ENCODE measurements at regions not wholly inside any gene's neighbourhood (a gene's known extent, or its start where the extent isn't known, plus 50 kb on each side); places are given as distances from the start of the nearest gene placed in this dataset.

DNA sequence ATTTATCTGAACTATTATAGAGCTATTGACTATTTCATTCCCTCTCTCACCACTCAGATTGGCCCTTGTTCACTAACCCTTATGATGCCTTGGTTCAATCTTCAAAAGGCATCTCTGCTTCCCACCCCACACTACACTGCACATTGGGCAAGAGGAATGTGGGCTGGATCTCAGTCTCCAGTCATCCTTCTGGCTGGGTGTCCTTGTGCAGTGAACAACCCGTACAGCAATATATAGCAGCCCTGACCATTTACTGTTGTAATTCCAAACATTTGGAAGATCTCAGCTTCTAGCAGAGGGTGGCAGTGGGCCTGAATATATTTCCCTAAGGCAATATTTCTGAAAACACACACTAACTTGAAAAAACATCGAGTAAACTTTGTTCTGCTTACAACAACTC, 199.2 kb upstream of the GDNF start:
- DNase-seq: no peak

GRCh38 chr5:38036765-38037164, 196.9 kb upstream of the GDNF start:
- no peak for DNase-seq
- intact Hi-C loops (cut with DNase I): no loop called here

More for the DNA sequence above, 199.2 kb upstream of the GDNF start:
- intact Hi-C loops (cut with DNase I): no loop called here

- intact Hi-C loops (cut with DNase I): no loop called here
- DNase-seq: no peak
These were observed 192.3 kb upstream of the GDNF start for GRCh38 chr5:38032149-38032548.

GRCh38 chr5:38031304-38031703, 191.5 kb upstream of the GDNF start:
- no peak for DNase-seq
- intact Hi-C loops (cut with DNase I): no loop called here

DNA sequence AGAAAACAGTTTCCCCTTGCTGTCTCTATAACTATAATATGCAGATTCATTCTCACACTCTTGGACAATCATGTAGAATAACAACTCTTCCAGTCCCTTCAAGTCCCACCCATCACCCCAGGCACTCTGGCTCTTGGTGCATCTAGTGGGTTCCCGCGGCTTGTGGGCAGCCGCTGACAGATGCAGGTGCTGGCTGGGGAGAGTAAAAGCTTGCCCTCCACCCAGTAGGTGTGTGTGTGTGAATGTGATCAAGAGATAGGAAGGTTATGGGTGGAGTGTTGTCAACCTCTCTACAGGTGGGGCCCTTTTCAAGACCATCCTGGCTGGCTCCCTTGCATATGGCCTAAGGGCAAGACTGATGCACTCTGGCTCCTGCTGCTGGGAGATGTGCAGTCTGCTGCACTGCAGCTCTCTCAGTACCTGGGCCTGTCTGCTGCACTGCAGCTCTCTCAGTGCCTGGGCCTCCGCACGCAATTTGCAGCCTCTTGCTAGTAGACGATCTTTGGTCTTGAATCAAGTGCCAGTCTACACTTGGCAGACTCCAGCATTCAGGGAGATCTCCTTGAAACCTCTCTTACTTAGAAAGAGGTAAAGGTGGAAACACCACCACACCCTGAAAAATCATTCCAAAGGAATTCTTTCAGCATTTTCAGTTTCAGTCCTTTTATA, 189.7 kb upstream of the GDNF start:
- intact Hi-C loops (cut with DNase I): no loop called here
- no peak for DNase-seq

DNA sequence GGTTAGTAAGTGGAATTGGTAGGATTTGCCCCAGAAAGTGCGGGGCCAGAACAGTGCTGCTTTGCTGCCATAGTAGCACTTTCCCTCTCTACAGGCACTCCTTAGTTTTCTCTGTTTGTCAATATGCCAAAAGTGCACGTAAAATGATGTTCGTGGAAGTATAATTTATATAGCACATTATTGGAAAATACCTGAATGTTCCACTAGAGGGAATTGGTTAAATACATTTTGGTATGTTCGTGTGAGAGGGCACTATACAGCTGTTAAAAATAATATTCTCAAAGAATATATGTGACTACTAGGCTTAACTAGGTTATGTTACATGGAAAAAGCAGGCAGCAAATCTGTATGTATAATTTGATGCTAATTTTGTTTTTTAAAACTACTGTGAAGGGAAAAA, 184.0 kb upstream of the GDNF start:
- no peak for DNase-seq
- intact Hi-C loops (cut with DNase I): no loop called here

GRCh38 chr5:38023371-38023770, 183.5 kb upstream of the GDNF start:
- intact Hi-C loops (cut with DNase I): no loop called here
- DNase-seq: no peak

DNA sequence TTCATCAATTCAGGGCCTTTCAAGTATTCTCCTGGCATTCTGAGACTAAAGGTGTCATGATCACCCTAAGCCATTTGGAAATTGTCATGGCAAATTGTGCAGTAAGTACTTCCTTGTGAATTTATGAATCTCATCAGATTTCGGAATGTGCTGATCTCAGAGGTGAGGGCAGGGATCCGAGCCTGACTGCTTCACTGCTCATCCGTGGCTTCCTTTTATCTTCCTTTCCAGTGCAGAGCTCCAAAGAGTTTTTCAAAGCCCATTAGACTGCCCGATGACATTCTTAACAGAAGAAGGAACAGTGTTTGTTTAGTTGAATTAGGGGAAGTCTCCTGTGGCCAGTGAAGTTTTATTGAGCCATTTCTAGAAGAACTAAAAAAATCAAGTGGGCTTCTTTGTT, 182.8 kb upstream of the GDNF start:
- no peak for DNase-seq
- intact Hi-C loops (cut with DNase I): no loop called here

- DNase-seq: no peak
- intact Hi-C loops (cut with DNase I): no loop called here
These were observed 178.2 kb upstream of the GDNF start for GRCh38 chr5:38018016-38018415.

DNA sequence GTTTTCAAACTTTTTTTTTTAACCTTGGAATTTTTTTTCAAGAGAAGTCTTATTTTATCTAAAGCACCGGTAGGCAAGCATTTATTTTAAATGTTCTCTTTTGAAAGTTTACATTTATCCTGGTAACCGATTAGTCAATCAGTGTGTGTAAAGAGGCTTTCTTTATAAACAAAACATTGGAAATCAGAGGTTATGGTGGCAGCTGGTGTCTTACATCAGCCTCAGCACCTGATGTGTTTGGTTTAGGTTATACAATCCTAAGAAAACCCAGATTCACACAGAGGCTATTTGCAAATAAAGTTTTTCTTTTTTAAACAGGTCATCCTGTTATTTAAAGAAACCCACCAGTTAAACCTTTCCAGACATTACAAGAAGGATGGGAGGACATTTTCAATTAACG, 173.3 kb upstream of the GDNF start:
- DNase-seq: no peak
- intact Hi-C loops (cut with DNase I): no loop called here

GRCh38 chr5:38011668-38012188, 171.9 kb upstream of the GDNF start:
- intact Hi-C loops (cut with DNase I): no loop called here
- no peak for DNase-seq

DNA sequence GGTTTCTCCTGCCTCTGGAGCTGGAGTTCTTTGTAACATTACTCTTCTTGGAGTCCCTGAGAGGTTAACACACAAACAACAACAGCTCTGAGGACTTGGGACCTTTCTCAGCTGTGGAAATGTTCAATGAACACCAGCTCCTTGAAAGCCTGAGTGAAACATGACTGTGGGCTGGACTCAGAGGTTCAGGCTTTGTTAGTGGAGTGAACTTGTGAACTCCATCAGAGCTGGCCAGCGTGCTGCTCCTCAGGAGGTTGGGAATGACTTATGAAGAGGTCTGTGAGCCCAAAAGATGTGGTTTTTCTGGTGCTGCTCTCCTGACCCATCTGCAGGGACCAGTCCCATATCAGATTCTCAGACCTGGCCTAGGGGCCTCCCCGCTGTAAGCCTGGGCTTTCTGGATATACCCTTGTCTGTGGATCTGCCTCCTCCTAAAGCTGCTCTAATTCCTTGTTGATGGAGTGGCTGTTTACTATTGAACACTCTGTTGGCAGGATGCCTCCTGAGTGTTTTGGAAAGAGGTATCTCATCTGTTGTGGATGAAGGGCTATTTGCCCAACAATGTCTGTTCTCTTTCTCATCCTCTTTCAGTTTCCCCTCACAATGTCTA, 170.0 kb upstream of the GDNF start:
- peak in 1 of 10 donors; percentile 49 for DNase-seq
- intact Hi-C loops (cut with DNase I): no loop called here

- no peak for DNase-seq
- intact Hi-C loops (cut with DNase I): no loop called here
These were observed 168.4 kb upstream of the GDNF start for GRCh38 chr5:38008198-38008597.

- no peak for DNase-seq
- intact Hi-C loops (cut with DNase I): no loop called here
These were observed 159.8 kb upstream of the GDNF start for GRCh38 chr5:37999593-37999992.

GRCh38 chr5:37996918-37997317, 157.1 kb upstream of the GDNF start:
- intact Hi-C loops (cut with DNase I): no loop called here
- DNase-seq: no peak

GRCh38 chr5:37994729-37995128, 154.9 kb upstream of the GDNF start:
- no peak for DNase-seq
- intact Hi-C loops (cut with DNase I): no loop called here

DNA sequence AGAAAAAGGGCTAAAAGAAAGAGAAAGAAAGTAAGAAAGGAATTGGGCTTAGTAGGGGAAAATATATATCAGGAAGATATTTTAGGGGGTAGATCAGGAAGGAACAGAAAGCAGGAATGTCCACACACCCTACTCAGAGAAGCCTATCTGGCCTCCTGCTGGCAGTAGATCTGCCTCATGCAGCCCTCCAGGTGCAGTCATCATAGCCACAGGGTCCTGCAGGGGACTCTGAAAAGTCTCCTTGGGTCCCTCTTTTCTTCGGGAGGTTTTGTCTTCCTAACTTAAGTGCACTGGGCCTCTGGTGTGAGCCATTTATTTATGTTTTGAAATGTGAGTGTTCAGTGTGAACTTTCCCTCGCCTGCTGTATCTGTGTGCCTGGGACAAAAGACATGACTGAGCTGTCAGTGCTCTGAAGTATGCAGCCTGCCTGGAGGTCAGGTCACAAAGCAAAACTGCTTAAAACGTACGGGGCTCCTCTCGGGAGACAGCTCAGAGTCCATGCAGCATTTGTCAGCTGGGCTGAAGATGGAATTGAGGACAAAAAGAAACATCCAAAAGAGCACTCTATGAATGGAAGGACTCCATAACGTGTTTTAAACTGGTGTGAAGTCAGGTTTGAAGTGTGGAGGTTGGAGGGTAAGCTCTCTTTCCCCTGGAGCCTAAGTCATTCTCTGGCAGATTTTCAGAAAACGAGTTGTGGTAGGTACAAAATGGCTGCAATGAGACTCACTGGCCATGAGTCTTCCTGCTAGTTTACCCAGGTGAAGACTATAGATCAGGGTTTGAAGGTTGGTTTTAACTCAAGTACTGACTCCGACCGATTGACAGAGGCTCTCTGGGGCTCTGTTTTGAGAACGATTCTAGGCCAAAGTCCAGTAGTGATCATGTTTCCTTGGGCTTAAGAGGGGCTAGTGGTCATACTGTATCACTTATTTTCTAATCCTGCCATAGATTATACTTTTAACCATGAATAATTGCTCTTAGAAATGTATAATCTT, 151.8 kb upstream of the GDNF start:
- intact Hi-C loops (cut with DNase I): no loop called here
- no peak for DNase-seq

- intact Hi-C loops (cut with DNase I): no loop called here
- no peak for DNase-seq
These were observed 150.0 kb upstream of the GDNF start for GRCh38 chr5:37989884-37990283.

GRCh38 chr5:37988454-37989046, 148.7 kb upstream of the GDNF start:
- no peak for DNase-seq
- intact Hi-C loops (cut with DNase I): no loop called here

DNA sequence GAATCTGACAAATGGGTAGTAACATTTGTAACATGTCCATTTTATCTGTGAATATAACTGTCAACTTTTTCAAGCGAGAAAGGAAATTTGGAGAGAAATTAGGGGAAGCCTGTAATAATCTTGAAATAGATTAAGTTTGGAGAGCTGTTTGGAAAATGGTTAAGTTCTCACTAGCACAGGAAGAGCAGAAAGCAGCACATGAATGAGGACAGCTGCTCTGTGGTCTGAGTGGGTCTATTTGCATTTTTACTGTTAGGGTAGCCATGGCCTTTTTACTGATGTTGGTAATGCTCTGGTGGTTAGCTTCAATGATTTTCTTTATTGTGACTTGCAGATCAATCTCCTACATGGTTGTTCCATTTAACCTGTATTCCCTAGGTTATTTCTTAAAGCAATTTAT, 144.5 kb upstream of the GDNF start:
- no peak for DNase-seq
- intact Hi-C loops (cut with DNase I): no loop called here

GRCh38 chr5:37983463-37983862, 143.6 kb upstream of the GDNF start:
- intact Hi-C loops (cut with DNase I): no loop called here
- DNase-seq: no peak

Measured in posterior cingulate gyrus (tissue), 11 donors.